ENCODE measurements at regions not wholly inside any gene's neighbourhood (a gene's known extent, or its start where the extent isn't known, plus 50 kb on each side); places are given as distances from the start of the nearest gene placed in this dataset.

DNA sequence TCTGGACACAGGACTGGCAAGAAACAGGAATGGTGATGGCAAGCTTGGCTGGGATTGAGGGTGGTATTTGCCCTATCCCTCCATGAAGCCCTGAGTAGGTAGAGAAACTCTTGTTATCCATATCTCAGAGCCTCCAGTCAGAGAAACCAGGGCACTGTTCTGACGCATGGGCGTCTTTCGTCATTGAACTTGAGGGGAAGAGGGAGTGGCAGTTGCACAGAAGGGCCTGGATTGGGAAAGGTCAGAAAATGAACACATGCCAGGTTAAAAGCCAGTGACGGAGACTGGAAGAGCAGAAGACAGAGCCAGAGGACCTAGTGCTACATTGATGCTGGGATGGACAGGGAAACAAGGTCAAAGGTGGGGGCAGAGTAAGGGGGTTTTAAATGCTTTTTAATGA, 516.7 kb downstream of the PLPP3 start:
- DNase-seq, result no peak

- DNase-seq, result no peak
These were observed 517.5 kb downstream of the PLPP3 start for GRCh38 chr1:56061824-56062223.

GRCh38 chr1:56060906-56061305, 518.5 kb downstream of the PLPP3 start:
- DNase-seq, result no peak

DNA sequence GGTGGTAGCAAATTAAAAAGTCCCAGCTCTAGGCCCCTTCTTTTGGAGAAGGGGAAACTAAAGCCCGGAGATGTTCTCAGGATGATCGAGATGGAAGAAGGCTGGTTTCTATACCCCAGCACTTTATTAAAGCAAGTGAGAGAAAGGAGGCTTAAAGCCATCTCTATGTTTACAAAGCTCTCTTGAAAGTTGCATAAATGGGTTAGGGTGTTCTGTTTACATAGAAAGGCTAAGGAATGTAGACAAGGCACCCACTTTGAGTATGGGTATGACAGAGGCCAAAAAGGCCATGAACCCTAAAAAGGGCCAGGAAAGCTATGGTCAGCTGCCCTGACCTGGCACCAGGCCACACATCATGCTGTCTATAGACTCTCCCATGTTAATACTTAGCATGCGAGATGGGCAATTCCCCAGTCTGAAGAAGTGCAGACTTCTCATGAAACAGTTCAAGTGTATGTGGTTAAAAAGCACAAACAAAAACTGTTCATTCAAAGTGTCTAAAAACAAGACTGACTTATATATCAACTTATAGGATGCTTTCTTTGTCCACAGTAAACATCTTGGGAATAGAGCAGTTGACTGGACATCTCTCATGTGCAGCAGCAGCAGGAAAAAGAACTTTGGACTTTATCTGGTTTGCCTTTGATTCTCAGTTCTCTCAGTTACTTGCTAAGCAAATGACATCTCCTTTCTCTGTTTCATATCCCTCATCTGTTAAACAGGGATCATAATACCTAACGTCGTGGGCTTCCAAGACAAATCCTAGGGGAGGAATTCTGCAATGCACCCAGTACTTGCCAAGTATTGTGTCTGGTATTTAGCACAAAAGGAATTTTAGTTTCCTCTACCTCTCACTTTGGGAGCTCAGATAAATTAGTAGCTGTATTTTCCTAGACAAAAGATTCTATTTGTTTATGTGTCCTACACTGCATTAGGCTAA, 521.6 kb downstream of the PLPP3 start:
- no peak for DNase-seq

GRCh38 chr1:56056438-56057287, 522.7 kb downstream of the PLPP3 start:
- DNase-seq, result no peak

DNA sequence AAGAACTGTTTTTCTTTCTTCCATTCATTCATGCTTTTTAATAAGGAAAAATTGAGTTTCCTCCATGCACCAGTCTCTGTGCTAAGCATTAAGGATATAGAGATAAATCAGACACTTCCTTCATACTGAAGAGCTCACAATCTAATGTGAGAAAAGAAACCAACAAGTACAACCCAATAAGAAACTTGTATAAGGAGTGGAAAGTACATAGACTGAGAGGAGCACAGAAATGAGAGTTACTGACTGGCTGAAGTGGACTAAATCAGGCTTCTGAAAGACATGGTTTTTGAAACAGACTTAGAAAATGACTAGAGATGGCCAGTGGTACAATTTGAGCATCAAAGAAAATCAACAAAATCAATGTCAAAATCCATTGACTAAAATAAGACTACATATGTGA, 524.4 kb downstream of the PLPP3 start:
- DNase-seq, result no peak

DNA sequence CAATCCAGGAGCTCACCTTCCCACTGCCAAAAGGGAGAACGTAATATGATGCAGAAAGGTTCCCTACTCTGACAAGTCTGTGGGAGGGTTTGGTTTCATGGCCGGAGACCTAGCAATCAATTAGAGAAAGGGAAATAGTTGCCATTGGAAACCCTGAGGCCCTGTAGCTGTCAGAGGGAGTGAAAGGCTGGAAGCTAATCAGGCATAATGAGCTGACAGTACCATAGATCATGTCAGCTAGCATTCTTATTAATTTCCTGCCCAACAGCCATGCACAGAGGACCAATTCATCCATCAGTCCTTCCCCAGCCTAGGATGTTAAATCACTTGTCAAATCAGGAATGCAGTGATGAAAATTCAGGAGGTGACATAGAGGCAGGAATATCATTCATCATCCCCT, 527.3 kb downstream of the PLPP3 start:
- no peak for DNase-seq

GRCh38 chr1:56050911-56051310, 528.5 kb downstream of the PLPP3 start:
- no peak for DNase-seq

DNA sequence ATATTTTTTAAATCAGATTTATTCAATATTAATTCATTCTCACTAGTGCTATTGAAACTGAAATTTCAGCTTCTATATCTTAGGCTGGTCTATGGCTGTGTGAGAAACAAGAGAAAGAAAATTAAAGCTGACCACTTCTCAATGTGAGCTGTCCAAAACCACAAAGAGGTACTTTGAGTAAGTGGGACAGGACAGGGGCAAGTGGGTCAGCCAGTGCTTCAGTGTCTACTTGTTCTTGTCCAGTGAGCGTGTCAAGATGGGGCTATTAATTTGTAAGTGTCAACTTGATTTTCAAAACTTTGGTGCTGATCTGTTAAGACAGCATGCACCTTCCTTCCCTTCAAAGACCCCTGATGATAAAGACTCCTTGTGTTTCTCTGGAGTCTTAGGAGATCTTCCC, 533.9 kb downstream of the PLPP3 start:
- DNase-seq, result no peak

DNA sequence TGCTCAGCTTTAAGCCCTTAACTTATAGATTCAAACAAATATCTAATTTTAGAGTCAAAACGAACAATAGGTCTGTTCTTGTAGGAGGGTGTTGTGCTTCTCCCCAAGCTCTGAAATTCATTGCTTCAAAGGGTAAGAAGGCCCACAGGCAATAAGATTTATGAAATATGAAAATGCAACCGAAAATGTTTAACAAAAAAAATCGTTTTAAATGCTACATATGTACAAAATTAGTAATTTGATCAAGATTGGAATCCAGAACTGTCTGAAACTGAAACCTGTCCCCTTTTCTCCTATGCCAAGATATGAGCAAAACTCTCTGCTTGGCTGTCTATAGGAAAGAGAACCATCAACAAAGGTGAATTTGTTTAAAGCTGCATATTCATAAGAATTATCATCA, 534.3 kb downstream of the PLPP3 start:
- DNase-seq, result no peak

- DNase-seq, result no peak
These were observed 542.9 kb downstream of the PLPP3 start for GRCh38 chr1:56036479-56036878.

GRCh38 chr1:56034847-56035481, 544.4 kb downstream of the PLPP3 start:
- DNase-seq, result no peak

- no peak for DNase-seq
These were observed 545.1 kb downstream of the PLPP3 start for GRCh38 chr1:56034222-56034621.

DNA sequence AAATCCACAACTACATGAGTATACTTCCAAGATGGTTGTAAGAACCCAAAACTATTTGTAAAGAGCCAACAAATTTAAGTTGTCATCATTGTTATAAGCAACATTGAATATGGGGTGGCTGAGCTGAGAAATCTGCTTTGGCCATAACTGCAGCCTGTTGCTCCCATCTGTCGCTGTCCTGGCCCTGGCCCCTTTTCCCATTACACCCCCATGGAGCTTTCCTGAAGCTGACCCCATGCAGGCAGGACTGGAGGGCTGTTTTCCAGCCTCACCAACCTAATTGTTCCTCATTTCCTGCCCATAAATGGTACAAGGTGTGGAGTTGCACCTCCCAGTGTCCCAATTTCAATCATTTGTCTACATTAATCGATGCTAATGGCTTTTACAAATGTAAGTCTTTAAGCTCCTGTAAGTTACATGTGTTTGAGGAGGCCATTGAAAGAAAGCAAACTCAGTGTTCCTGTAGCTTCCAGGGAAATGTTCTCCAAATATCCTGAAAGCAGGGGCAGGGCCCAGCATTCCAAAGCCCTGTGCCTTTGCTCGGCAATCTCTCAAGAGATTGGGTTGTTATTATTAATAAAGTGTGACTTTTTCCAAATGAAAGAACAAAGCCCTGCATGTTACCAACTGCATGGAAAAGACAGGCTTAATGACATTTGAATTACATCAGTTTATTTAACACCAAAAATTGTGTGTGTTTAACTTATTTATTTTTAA, 545.9 kb downstream of the PLPP3 start:
- no peak for DNase-seq

DNA sequence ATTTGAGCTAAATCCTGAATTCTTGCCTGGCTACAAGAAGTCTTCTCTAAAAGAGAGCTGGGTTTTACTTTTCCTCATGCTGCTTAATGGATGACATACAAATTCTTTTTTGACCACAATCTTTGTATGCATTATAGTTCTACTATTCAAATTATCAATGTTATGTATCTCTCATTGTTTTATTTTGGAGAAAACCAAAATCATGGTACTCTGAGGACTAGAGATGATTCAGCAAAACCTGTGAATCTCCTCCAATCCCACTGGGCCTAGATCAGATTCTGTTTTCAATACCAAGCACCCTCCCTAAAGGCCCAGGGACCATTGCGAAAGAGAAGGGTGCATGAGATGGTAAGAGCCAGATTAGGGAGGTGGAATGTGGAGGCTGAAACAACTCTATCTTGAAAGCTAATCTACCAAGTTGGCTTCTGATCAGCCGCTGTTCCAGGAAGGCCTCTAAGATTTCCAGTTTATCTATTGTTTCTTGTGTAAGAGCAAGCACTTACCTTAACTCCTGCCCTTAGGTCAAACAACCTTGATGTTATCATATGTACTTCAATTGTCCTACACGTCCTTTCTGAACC, 547.2 kb downstream of the PLPP3 start:
- no peak for DNase-seq

DNA sequence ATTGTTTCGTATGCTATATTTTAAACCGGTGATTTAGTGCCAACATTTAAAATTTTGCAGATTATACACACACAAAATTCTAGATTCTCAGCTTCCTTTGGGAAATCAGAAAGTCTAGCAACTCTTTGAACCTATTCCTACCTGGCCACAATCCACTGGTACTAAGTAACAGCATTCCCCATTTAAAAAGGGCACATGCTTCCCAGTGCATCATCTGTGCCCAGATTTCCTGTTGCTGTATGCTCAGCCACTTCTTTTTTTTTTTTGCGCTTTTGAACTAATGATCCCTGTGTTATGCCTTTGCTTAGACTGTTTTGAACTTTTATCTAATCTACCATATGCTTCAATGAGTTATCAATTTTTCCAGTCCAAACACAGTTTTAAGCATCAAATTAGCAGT, 548.4 kb downstream of the PLPP3 start:
- DNase-seq, result no peak

- DNase-seq, result no peak
These were observed 549.9 kb downstream of the PLPP3 start for GRCh38 chr1:56029319-56030003.

DNA sequence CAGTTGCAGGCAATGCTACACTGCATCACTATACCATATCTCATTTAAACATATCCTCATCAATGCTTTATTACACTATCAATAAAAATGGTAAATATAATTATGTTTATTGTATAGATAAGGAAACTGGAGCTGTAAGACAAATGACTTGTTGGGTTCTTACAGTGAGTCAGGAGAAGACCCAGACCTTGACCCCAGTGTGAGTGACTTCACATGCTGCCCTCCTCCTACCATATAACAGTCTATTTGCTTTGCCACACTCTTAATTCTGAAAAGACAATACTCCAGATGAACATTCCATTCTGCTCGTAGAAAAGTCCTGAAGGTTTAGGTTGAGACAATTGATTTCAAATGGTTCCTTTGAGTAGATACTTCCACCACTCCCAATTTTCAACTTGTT, 550.5 kb downstream of the PLPP3 start:
- DNase-seq, result no peak

GRCh38 chr1:56028244-56028643, 551.1 kb downstream of the PLPP3 start:
- DNase-seq, result no peak

DNA sequence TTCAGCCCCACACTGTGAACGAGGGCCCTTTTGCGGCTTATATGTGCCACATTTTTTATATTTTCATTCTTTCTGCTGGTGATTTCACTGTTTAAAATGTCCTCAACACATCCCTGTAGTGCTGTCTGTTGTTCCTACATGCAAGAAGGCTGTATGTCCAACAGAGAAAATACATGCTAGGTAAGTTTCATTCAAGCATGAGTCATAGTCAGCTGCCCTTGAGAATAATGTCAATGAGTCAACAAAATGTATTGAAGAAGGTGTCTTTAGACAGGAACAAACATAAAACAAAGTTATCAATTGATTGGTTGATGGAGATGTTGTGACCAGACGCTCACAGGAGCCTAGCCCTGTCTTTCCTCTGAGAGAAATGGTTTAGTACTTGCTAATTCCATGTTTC, 553.4 kb downstream of the PLPP3 start:
- DNase-seq, result no peak

- no peak for DNase-seq
These were observed 555.2 kb downstream of the PLPP3 start for GRCh38 chr1:56024155-56024554.

DNA sequence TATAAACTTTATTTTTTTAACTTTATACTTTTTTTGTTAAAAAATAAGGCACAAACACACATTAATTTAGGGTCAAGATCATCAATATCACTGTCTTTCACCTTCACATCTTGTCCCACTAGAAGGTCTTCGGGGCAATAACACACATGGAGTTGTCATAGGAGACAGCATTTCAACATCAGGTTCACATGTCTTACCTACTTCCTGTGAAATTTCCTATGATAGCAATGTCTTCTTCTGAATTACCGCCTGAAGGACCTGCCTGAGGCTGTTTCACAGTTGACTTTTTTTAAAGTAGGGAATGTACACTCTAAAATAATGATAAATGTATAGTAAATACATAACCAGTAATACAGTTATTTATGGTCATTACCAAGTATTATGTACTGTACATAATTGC, 559.4 kb downstream of the PLPP3 start:
- DNase-seq, result no peak
